Suprapubic skin (tissue), 4 donors: ENCODE measurements at regions not wholly inside any gene's neighbourhood (a gene's known extent, or its start where the extent isn't known, plus 50 kb on each side); places are given as distances from the start of the nearest gene placed in this dataset.

Experiments used
- EP300 ChIP-seq: sonication (generic); formaldehyde crosslinking; IDR thresholded peaks from one replicate; pipeline ENCODE4 v1.6.1; 2017; ENCODE audit warnings: antibody characterized with exemption
- POLR2A ChIP-seq, 2 donors: fragments of 450-650 bp; IDR thresholded peaks; one replicate each; pipeline ENCODE4 v1.6.1; 2017; ENCODE audit warnings: antibody characterized with exemption in 2 of 2, mild to moderate bottlenecking in 2 of 2, moderate library complexity in 2 of 2
- POLR2AphosphoS5 ChIP-seq, 3 donors: sonication (generic); formaldehyde crosslinking; IDR thresholded peaks; one replicate each; pipeline ENCODE4 v1.6.1; 2017; ENCODE audit warnings: antibody characterized with exemption in 3 of 3
- TF ChIP-seq, protein P1 (sequence below), 2 donors: fragments of 200-600 bp in 1 of 2; fragments of 450-650 bp in 1 of 2; sonication (generic) in 1 of 2; IDR thresholded peaks; one replicate each; pipeline ENCODE4 v1.5.1; 2016 to 2019; ENCODE audit warnings: antibody characterized with exemption in 2 of 2, mild to moderate bottlenecking in 1 of 2, moderate library complexity in 1 of 2

DNA sequence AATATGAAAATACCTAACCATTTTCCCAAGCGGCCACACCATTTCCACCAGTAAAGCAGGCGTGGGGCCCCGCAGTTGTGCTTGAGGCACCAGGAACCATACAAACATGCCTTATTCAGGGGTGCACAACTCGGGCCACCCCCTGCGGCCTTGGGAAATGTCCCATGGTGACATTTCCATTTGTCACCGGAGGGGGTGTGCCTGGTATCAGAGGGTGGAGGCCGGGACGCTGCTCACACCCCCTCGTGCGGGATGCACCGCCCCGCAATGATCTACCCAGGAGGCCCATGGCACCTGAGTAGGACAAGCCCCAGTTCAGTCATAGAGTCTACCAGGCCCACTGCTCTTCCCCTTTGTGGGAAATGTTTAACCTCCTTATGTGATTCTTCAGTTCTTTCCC is 218.8 kb downstream of the TEX29 start:
- TF ChIP-seq, protein P1, sequence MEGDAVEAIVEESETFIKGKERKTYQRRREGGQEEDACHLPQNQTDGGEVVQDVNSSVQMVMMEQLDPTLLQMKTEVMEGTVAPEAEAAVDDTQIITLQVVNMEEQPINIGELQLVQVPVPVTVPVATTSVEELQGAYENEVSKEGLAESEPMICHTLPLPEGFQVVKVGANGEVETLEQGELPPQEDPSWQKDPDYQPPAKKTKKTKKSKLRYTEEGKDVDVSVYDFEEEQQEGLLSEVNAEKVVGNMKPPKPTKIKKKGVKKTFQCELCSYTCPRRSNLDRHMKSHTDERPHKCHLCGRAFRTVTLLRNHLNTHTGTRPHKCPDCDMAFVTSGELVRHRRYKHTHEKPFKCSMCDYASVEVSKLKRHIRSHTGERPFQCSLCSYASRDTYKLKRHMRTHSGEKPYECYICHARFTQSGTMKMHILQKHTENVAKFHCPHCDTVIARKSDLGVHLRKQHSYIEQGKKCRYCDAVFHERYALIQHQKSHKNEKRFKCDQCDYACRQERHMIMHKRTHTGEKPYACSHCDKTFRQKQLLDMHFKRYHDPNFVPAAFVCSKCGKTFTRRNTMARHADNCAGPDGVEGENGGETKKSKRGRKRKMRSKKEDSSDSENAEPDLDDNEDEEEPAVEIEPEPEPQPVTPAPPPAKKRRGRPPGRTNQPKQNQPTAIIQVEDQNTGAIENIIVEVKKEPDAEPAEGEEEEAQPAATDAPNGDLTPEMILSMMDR (IDR thresholded peaks at IDR 0.05), result no peak
- TF ChIP-seq POLR2AphosphoS5 (IDR thresholded peaks at IDR 0.05), result no peak
- TF ChIP-seq POLR2A (IDR thresholded peaks at IDR 0.05), result no peak
- no peak for TF ChIP-seq EP300
